NCI-H1417 (cell line): ENCODE measurements at regions not wholly inside any gene's neighbourhood (a gene's known extent, or its start where the extent isn't known, plus 50 kb on each side); places are given as distances from the start of the nearest gene placed in this dataset.

ENCODE experiments used
- DNase-seq, 3 experiments: peaks; one replicate each; lab custom pipeline; 2025; lab: John Stamatoyannopoulos, UW

DNA sequence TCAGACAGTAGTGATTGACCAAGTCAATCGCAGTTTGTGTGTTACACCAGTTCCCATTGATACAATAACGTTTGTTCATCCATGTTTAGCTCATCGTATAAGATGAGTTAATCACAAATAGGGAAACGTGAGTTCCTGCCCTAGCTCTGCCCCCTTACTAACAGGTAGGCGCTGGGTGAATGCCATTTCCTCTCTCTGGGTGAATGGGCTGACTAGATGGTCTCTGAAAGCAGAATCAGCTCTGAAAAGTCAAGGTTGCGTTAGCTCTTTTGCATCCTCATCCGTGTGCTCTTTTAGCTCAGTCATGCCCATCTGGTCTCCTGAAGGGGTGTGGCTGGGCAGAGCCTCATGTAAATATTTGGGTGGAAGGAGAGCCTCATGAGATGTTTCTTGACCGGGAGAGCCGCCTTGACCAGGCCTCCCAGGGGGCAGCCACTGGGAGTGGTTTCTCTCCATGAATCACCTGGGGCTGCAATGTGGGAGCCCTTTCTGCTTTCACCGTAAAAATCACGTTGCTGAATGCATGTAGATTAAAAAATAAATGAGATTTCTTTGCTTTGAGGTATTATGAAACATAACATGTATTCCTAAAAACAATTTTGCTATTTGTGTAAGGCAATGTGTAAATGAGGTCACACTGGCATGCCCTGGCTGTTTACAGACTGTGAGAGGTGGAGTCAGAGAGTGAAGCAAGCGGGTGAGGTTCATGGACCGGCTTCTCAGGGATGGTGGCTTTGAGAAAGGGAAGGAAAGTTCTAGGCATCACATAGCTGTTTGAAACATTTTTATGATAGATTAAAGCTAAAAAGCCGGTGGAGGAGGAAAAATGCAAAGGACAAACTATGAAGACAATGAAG, 108.4 kb upstream of the RASGRP1 start:
- no peak for DNase-seq

DNA sequence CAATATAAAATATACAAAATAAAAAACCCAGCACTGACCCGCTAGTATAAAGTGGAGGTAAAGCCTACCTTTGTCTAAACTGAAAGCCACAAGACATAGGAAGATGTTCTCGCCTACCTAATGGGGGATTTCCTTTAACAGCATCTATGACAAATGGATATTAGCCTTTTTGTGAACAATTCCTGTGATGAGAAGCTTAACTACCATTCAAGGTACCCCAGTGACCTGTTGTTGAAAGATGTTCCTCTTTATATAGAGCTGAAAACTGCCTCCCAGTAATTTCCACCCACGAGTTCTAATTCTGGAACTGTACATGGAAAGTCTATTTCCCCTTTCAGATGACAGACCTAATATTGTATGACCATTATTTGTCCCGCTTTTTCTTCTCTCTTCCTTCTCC, 109.8 kb upstream of the RASGRP1 start:
- no peak for DNase-seq

GRCh38 chr15:38678281-38678680, 113.7 kb upstream of the RASGRP1 start:
- no peak for DNase-seq

DNA sequence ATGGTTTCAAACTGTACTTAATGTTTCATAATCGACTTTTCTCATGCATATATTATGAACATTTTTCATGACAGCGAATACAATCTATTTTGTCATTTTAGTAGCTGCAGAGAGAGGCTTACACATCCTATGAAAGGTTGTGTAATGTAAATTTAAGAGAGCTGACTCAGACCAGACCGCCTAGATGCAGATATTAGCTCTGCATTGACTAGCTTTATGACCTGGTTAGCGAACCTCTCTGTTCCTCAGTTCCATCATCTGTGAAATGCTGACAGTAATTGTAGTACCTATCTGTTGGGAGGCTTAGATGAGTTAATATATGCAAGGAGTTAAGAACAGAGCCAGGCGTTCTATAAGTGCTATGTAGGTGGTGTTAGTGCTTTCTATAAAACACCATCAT, 116.2 kb upstream of the RASGRP1 start:
- no peak for DNase-seq

DNA sequence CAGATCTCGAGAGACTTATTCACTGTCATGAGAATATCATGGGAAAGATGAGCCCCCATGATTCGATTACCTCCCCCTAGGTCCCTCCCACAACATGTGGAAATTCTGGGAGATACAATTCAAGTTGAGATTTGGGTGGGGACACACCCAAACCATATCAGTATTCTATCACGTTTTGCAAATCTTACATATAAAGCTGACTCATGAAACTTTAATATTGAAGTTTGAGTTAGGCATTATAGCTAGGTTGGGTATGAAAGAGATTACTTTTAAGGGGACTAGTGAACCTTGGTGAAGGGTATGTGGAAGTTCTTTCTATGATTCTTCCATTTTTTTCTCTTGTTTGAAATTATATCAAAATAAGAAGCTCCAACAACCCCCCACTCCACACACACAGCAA, 117.7 kb upstream of the RASGRP1 start:
- no peak for DNase-seq

- no peak for DNase-seq
Measured at GRCh38 chr15:38682861-38683260, 118.2 kb upstream of the RASGRP1 start.

GRCh38 chr15:38683382-38684242, 119.0 kb upstream of the RASGRP1 start:
- DNase-seq: peak; percentile 20 to 59 (median 37)

DNA sequence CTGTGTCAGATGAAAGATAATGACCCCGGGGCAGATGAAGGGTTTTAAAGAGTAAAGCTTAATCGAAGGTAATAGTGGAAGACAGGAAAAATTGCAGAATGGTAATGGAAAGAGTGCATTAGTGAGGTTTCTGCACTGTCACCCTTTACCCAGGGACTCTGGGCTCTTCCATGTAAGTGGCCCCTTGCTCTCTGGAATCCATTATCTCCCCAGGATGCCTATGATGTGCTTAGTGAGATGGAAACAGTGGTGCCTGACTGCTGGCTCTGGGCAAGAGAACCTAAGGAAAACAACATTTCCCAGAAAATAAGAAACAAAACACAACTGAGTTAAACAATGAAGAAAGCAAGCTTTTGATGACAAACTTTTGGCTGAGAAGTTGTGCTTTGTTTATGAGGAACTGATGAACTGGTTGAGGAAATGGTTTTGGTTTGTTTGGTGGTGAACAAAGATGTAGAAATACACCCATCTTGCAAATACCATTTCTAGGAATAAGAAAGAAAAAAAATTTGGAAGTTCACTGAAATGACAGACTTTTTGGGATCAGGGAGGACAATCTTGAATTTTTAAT, 119.9 kb upstream of the RASGRP1 start:
- peak; percentile 21 to 61 (median 32) for DNase-seq

DNA sequence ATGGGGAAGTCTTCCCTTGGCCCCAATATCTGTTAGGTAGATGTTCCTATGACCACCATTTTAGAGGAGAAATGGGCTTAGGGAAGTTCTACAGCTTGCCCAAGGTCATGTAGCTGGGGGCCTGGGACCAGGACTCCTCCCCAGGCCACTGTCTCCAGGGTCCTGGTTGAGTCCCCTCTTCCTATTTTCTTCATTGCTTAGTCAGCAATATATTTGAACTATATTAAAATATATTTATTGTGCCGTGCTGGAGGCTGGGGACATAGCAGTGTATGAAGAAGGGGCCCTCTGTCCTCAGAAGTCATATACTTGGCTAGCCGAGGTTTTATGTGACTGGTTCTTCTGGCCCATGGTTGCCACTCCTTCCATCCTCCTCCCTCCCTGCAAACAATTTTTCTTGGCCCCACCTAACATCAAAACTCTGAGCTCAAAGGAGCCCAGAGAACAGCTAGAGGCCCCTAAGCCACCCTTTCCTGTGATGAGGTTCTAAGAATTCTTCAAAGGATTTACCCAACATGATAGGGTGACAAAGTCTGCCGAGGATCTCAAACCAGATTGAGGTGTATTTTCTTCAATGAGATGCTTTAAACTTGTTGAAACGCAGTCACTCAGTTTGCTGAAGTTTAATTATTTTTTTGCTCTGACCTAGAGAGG, 121.2 kb upstream of the RASGRP1 start:
- DNase-seq: no peak

DNA sequence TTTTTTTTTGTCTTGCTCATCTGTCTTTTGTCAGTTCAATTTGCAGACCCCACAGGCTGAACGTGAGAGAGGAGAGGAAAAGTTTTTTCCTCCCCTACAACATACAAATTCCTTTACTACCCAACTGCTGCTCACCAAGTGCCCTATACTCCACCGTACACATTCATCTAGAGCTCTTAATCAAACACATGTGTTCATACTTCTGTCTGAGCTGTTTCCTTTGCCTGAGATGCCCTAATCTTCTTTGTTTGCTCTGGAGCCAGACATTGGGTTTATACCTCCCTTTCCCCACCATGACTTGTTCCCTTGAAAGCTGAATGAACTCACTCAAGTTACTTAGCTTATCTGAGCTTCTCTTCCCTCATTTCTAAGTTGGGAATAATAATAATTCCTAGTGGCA, 122.7 kb upstream of the RASGRP1 start:
- DNase-seq: no peak

- DNase-seq: no peak
Measured at GRCh38 chr15:38687775-38688495, 123.3 kb upstream of the RASGRP1 start.

GRCh38 chr15:38688761-38689160, 124.1 kb upstream of the RASGRP1 start:
- DNase-seq: no peak

GRCh38 chr15:38689522-38689921, 124.9 kb upstream of the RASGRP1 start:
- DNase-seq: no peak

DNA sequence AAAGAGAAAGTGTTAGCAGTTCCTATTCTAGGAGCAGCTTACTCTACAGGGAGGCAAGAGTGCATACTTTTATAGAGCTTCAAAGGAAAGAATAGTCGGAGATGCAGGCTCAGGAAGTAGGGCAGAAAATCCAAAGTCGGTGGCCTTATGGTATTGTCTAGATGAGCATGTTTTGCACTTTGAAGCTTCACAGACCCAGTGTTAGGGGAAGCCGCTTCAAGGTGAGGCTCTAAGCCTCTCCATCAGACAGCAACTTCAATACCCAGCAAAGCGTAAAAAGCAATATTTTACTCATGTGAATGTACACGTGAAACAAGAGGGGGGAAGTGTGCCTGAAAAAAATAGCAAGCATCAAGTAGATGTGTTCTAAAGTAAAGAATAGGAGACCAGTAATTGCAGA, 125.6 kb upstream of the RASGRP1 start:
- peak in 1 of 3 experiments; percentile 72 for DNase-seq

- peak; percentile 44 to 84 (median 83) for DNase-seq
Measured at GRCh38 chr15:38690719-38691332, 126.2 kb upstream of the RASGRP1 start.

DNA sequence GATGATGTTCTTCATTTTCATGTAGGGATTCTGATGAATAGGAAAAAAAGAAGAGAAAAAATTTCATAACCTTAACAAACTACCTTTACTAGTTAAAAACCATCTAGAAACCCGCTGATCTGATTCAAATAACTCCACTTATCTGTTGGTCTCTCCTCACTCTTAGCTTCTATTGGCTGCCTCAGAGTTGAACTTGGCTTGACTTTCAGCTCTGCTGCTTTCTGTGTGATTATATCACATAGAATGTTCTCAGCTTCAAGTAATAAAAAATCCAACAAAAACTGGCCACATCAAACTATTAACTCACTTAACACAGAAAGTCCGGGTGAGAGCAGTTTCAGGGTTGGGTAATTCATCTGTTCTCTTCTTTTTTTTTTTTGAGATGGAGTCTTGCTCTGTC, 126.8 kb upstream of the RASGRP1 start:
- DNase-seq: no peak

GRCh38 chr15:38691965-38692788, 127.6 kb upstream of the RASGRP1 start:
- no peak for DNase-seq

GRCh38 chr15:38692789-38693062, 128.1 kb upstream of the RASGRP1 start:
- DNase-seq: no peak

GRCh38 chr15:38695249-38696108, 130.9 kb upstream of the RASGRP1 start:
- DNase-seq: no peak
